H1 (cell line): ENCODE measurements at regions not wholly inside any gene's neighbourhood (a gene's known extent, or its start where the extent isn't known, plus 50 kb on each side); places are given as distances from the start of the nearest gene placed in this dataset.

ENCODE experiments used
- CHD1 ChIP-seq: IDR thresholded peaks from 2 replicates; pipeline ENCODE4 v1.6.1; 2012; ENCODE audit warnings: low read depth, low read length, improper control_type of control experiment
- CTCF ChIP-seq, 3 experiments: IDR thresholded peaks; 1 replicate in 2 of 3; 2 replicates in 1 of 3; pipeline versions ENCODE4 v1.5.1 to v1.6.1; 2011; ENCODE audit warnings: low read length in 3 of 3, mild to moderate bottlenecking in 3 of 3, inconsistent platforms in 2 of 3, low read depth in 1 of 3, moderate library complexity in 1 of 3; ENCODE audit not compliant: insufficient read depth in 1 of 3; ENCODE audit errors: control extremely low read depth in 1 of 3
- EGR1 ChIP-seq: IDR thresholded peaks from 2 replicates; pipeline ENCODE4 v1.6.1; 2011; ENCODE audit warnings: low read depth, low read length, borderline replicate concordance
- EZH2 ChIP-seq: fragments of 200-600 bp; sonication (generic); IDR thresholded peaks from 2 replicates; pipeline ENCODE4 v1.7.1; 2012; ENCODE audit warnings: low read depth, mild to moderate bottlenecking, moderate library complexity, low read length, inconsistent platforms; ENCODE audit not compliant: severe bottlenecking
- FOSL1 ChIP-seq: IDR thresholded peaks from 2 replicates; pipeline ENCODE4 v1.6.1; 2011; ENCODE audit warnings: mild to moderate bottlenecking, low read depth, low read length, moderate library complexity; ENCODE audit not compliant: insufficient read depth
- GABPA ChIP-seq: IDR thresholded peaks from 2 replicates; pipeline ENCODE4 v1.6.1; 2011; ENCODE audit warnings: mild to moderate bottlenecking, low read length, moderate library complexity, borderline replicate concordance; ENCODE audit not compliant: insufficient read depth
- JUND ChIP-seq: IDR thresholded peaks from 2 replicates; pipeline ENCODE4 v1.6.1; 2011; ENCODE audit warnings: mild to moderate bottlenecking, improper control_type of control experiment, low read length
- KDM5A ChIP-seq: fragments of 200-600 bp; IDR thresholded peaks from 2 replicates; pipeline ENCODE4 v1.7.1; 2012; ENCODE audit warnings: mild to moderate bottlenecking, low read length, inconsistent platforms, mixed read lengths
- MAX ChIP-seq: IDR thresholded peaks from 2 replicates; pipeline ENCODE4 v1.6.1; 2012; ENCODE audit warnings: inconsistent platforms
- POLR2AphosphoS5 ChIP-seq: IDR thresholded peaks from 2 replicates; pipeline ENCODE4 v1.6.1; 2011; ENCODE audit warnings: low read depth, low read length
- SRF ChIP-seq: IDR thresholded peaks from 2 replicates; pipeline ENCODE4 v1.6.1; 2011; ENCODE audit warnings: mild to moderate bottlenecking, low read depth, low read length, moderate library complexity
- TEAD4 ChIP-seq: IDR thresholded peaks from 2 replicates; pipeline ENCODE4 v1.6.1; 2012; ENCODE audit warnings: low read depth, low read length, inconsistent platforms, mixed read lengths
- YY1 ChIP-seq: IDR thresholded peaks from 2 replicates; pipeline ENCODE4 v1.6.1; 2011; ENCODE audit warnings: low read depth, mild to moderate bottlenecking, low read length

GRCh38 chr2:196390243-196391148 lies 219.1 kb upstream of the STK17B start:
- no peak for TF ChIP-seq EZH2
- no peak for TF ChIP-seq CTCF (IDR thresholded peaks at IDR 0.05; ENCODE audit: control extremely low read depth in 1 of 3, insufficient read depth in 1 of 3, low read depth in 1 of 3, low read length in 3 of 3)
- TF ChIP-seq FOSL1: no peak
- no peak for TF ChIP-seq YY1
- TF ChIP-seq JUND: no peak
- TF ChIP-seq MAX: no peak
- TF ChIP-seq POLR2AphosphoS5: no peak
- no peak for TF ChIP-seq GABPA
- no peak for TF ChIP-seq KDM5A
- no peak for TF ChIP-seq CHD1
- no peak for TF ChIP-seq EGR1
- no peak for TF ChIP-seq TEAD4
- no peak for TF ChIP-seq SRF
